ENCODE measurements at regions not wholly inside any gene's neighbourhood (a gene's known extent, or its start where the extent isn't known, plus 50 kb on each side); places are given as distances from the start of the nearest gene placed in this dataset.
"Not testable (repeated sequence)": the region's sequence is repeated elsewhere in the genome, so short reads cannot be mapped to it uniquely, and the experiment has no call there.

GRCh38 chr15:20101281-20101680 is 440.3 kb downstream of the GOLGA6L6 start:
- H3K9me2 ChIP-seq (ENCODE audit: insufficient read depth, low read length); H3K4me3 ChIP-seq (ENCODE audit: low read depth, low read length, poor library complexity, severe bottlenecking); H3K4me1 ChIP-seq (ENCODE audit: insufficient read depth, low read length, poor library complexity, severe bottlenecking); H3K27ac ChIP-seq (ENCODE audit: low read depth, low read length, poor library complexity, severe bottlenecking); H4K20me1 ChIP-seq (ENCODE audit: insufficient read depth, low read length); H3K79me2 ChIP-seq (ENCODE audit: insufficient read depth, low read depth, low read length); H2AFZ ChIP-seq (ENCODE audit: low read length); CTCF ChIA-PET (ENCODE audit: unreplicated experiment); BruUV-seq (replicated peaks); H3K36me3 ChIP-seq (ENCODE audit: insufficient read depth, low read length); intact Hi-C loops (cut with micrococcal nuclease; ENCODE audit: unreplicated experiment); DNase-seq (ENCODE audit: low spot score); POLR2A ChIA-PET; H3K9me3 ChIP-seq (ENCODE audit: low read length); H3K4me2 ChIP-seq (ENCODE audit: low read length): not testable (repeated sequence)

- H3K36me3 ChIP-seq (ENCODE audit: insufficient read depth, low read length); POLR2A ChIA-PET; H3K9me3 ChIP-seq (ENCODE audit: low read length); CTCF ChIA-PET (ENCODE audit: unreplicated experiment); H3K4me1 ChIP-seq (ENCODE audit: insufficient read depth, low read length, poor library complexity, severe bottlenecking); intact Hi-C loops (cut with micrococcal nuclease; ENCODE audit: unreplicated experiment); H2AFZ ChIP-seq (ENCODE audit: low read length); H4K20me1 ChIP-seq (ENCODE audit: insufficient read depth, low read length); H3K4me2 ChIP-seq (ENCODE audit: low read length); H3K27ac ChIP-seq (ENCODE audit: low read depth, low read length, poor library complexity, severe bottlenecking); H3K4me3 ChIP-seq (ENCODE audit: low read depth, low read length, poor library complexity, severe bottlenecking); DNase-seq (ENCODE audit: low spot score); BruUV-seq (replicated peaks); H3K79me2 ChIP-seq (ENCODE audit: insufficient read depth, low read depth, low read length); H3K9me2 ChIP-seq (ENCODE audit: insufficient read depth, low read length): not testable (repeated sequence)
These were observed 440.9 kb downstream of the GOLGA6L6 start for GRCh38 chr15:20100604-20101270.

- CTCF ChIA-PET (ENCODE audit: unreplicated experiment); H3K4me1 ChIP-seq (ENCODE audit: insufficient read depth, low read length, poor library complexity, severe bottlenecking); H3K4me3 ChIP-seq (ENCODE audit: low read depth, low read length, poor library complexity, severe bottlenecking); H2AFZ ChIP-seq (ENCODE audit: low read length); H3K36me3 ChIP-seq (ENCODE audit: insufficient read depth, low read length); H4K20me1 ChIP-seq (ENCODE audit: insufficient read depth, low read length); DNase-seq (ENCODE audit: low spot score); H3K9me3 ChIP-seq (ENCODE audit: low read length); H3K9me2 ChIP-seq (ENCODE audit: insufficient read depth, low read length); POLR2A ChIA-PET; BruUV-seq (replicated peaks); H3K4me2 ChIP-seq (ENCODE audit: low read length); H3K79me2 ChIP-seq (ENCODE audit: insufficient read depth, low read depth, low read length); H3K27ac ChIP-seq (ENCODE audit: low read depth, low read length, poor library complexity, severe bottlenecking); intact Hi-C loops (cut with micrococcal nuclease; ENCODE audit: unreplicated experiment): not testable (repeated sequence)
These were observed 445.8 kb downstream of the GOLGA6L6 start for GRCh38 chr15:20095699-20096303.

- H3K27ac ChIP-seq (ENCODE audit: low read depth, low read length, poor library complexity, severe bottlenecking); H3K36me3 ChIP-seq (ENCODE audit: insufficient read depth, low read length); H3K4me1 ChIP-seq (ENCODE audit: insufficient read depth, low read length, poor library complexity, severe bottlenecking); H3K9me2 ChIP-seq (ENCODE audit: insufficient read depth, low read length); H3K4me3 ChIP-seq (ENCODE audit: low read depth, low read length, poor library complexity, severe bottlenecking); H4K20me1 ChIP-seq (ENCODE audit: insufficient read depth, low read length); POLR2A ChIA-PET; H2AFZ ChIP-seq (ENCODE audit: low read length); H3K79me2 ChIP-seq (ENCODE audit: insufficient read depth, low read depth, low read length); CTCF ChIA-PET (ENCODE audit: unreplicated experiment); H3K9me3 ChIP-seq (ENCODE audit: low read length); H3K4me2 ChIP-seq (ENCODE audit: low read length); DNase-seq (ENCODE audit: low spot score); BruUV-seq (replicated peaks); intact Hi-C loops (cut with micrococcal nuclease; ENCODE audit: unreplicated experiment): not testable (repeated sequence)
These were observed 452.1 kb downstream of the GOLGA6L6 start for GRCh38 chr15:20089541-20089940.

GRCh38 chr15:20084026-20084425 is 457.6 kb downstream of the GOLGA6L6 start:
- H3K36me3 ChIP-seq (ENCODE audit: insufficient read depth, low read length); H3K9me3 ChIP-seq (ENCODE audit: low read length); H2AFZ ChIP-seq (ENCODE audit: low read length); H3K79me2 ChIP-seq (ENCODE audit: insufficient read depth, low read depth, low read length); BruUV-seq (replicated peaks); H3K9me2 ChIP-seq (ENCODE audit: insufficient read depth, low read length); H3K4me1 ChIP-seq (ENCODE audit: insufficient read depth, low read length, poor library complexity, severe bottlenecking); POLR2A ChIA-PET; H3K27ac ChIP-seq (ENCODE audit: low read depth, low read length, poor library complexity, severe bottlenecking); intact Hi-C loops (cut with micrococcal nuclease; ENCODE audit: unreplicated experiment); H4K20me1 ChIP-seq (ENCODE audit: insufficient read depth, low read length); DNase-seq (ENCODE audit: low spot score); H3K4me3 ChIP-seq (ENCODE audit: low read depth, low read length, poor library complexity, severe bottlenecking); H3K4me2 ChIP-seq (ENCODE audit: low read length); CTCF ChIA-PET (ENCODE audit: unreplicated experiment): not testable (repeated sequence)

GRCh38 chr15:20074082-20074481 is 467.5 kb downstream of the GOLGA6L6 start:
- H3K27ac ChIP-seq (ENCODE audit: low read depth, low read length, poor library complexity, severe bottlenecking); H2AFZ ChIP-seq (ENCODE audit: low read length); H3K4me2 ChIP-seq (ENCODE audit: low read length); H4K20me1 ChIP-seq (ENCODE audit: insufficient read depth, low read length); H3K9me3 ChIP-seq (ENCODE audit: low read length); H3K36me3 ChIP-seq (ENCODE audit: insufficient read depth, low read length); H3K4me3 ChIP-seq (ENCODE audit: low read depth, low read length, poor library complexity, severe bottlenecking); H3K9me2 ChIP-seq (ENCODE audit: insufficient read depth, low read length); BruUV-seq (replicated peaks); H3K4me1 ChIP-seq (ENCODE audit: insufficient read depth, low read length, poor library complexity, severe bottlenecking); CTCF ChIA-PET (ENCODE audit: unreplicated experiment); H3K79me2 ChIP-seq (ENCODE audit: insufficient read depth, low read depth, low read length); DNase-seq (ENCODE audit: low spot score); intact Hi-C loops (cut with micrococcal nuclease; ENCODE audit: unreplicated experiment); POLR2A ChIA-PET: not testable (repeated sequence)
